ENCODE measurements at regions not wholly inside any gene's neighbourhood (a gene's known extent, or its start where the extent isn't known, plus 50 kb on each side); places are given as distances from the start of the nearest gene placed in this dataset.
"Not testable (repeated sequence)": the region's sequence is repeated elsewhere in the genome, so short reads cannot be mapped to it uniquely, and the experiment has no call there.

- CTCF ChIA-PET, POLR2A ChIA-PET: not testable (repeated sequence)
Observed at GRCh38 chr7:84880326-84880997, 306.4 kb downstream of the SEMA3D start.

- CTCF ChIA-PET, result no interaction called here
- POLR2A ChIA-PET, result no interaction called here
Observed at GRCh38 chr7:84879570-84880325, 307.1 kb downstream of the SEMA3D start.

GRCh38 chr7:84877943-84878570, 308.8 kb downstream of the SEMA3D start:
- CTCF ChIA-PET, result interaction anchor here (0.5 kb wide), 1 partner anchor 9 kb away, joined by 3 read pairs; no protein-coding TSS in a partner anchor
- POLR2A ChIA-PET, result no interaction called here

- ChIA-PET CTCF (no interaction called here), POLR2A (no interaction called here)
Observed at GRCh38 chr7:84876061-84876821, 310.6 kb downstream of the SEMA3D start.

- POLR2A ChIA-PET, result no interaction called here
Observed at GRCh38 chr7:84865560-84865959, 321.3 kb downstream of the SEMA3D start.

GRCh38 chr7:84857336-84857735, 329.5 kb downstream of the SEMA3D start:
- POLR2A ChIA-PET, result no interaction called here
- CTCF ChIA-PET, result no interaction called here

More at GRCh38 chr7:84865560-84865959, 321.3 kb downstream of the SEMA3D start:
- CTCF ChIA-PET, result no interaction called here

- ChIA-PET POLR2A (no interaction called here), CTCF (no interaction called here)
Observed at GRCh38 chr7:84855758-84856157, 331.1 kb downstream of the SEMA3D start.

GRCh38 chr7:84848974-84849372, 337.9 kb downstream of the SEMA3D start:
- POLR2A ChIA-PET, CTCF ChIA-PET: not testable (repeated sequence)

GRCh38 chr7:84848219-84848973, 338.5 kb downstream of the SEMA3D start:
- ChIA-PET POLR2A (no interaction called here), CTCF (interaction anchor here (0.6 kb wide), 1 partner anchor 19 kb away, joined by 3 read pairs; no protein-coding TSS in a partner anchor)

GRCh38 chr7:84847790-84848189, 339.1 kb downstream of the SEMA3D start:
- POLR2A ChIA-PET, result no interaction called here

GRCh38 chr7:84847038-84847437, 339.8 kb downstream of the SEMA3D start:
- ChIA-PET CTCF (no interaction called here), POLR2A (no interaction called here)

More at GRCh38 chr7:84847790-84848189, 339.1 kb downstream of the SEMA3D start:
- CTCF ChIA-PET, result interaction anchor here (0.6 kb wide), 1 partner anchor 18 kb away, joined by 3 read pairs; no protein-coding TSS in a partner anchor

GRCh38 chr7:84845971-84846370, 340.9 kb downstream of the SEMA3D start:
- ChIA-PET POLR2A (no interaction called here), CTCF (no interaction called here)

GRCh38 chr7:84844771-84845170, 342.1 kb downstream of the SEMA3D start:
- CTCF ChIA-PET, result no interaction called here
- POLR2A ChIA-PET, result no interaction called here

- POLR2A ChIA-PET, result no interaction called here
- CTCF ChIA-PET, result no interaction called here
Observed at GRCh38 chr7:84841809-84842208, 345.0 kb downstream of the SEMA3D start.

- CTCF ChIA-PET, result no interaction called here
- POLR2A ChIA-PET, result no interaction called here
Observed at GRCh38 chr7:84838857-84839256, 348.0 kb downstream of the SEMA3D start.

GRCh38 chr7:84837405-84837804, 349.5 kb downstream of the SEMA3D start:
- CTCF ChIA-PET, result no interaction called here
- POLR2A ChIA-PET, result no interaction called here

GRCh38 chr7:84829719-84830118, 357.1 kb downstream of the SEMA3D start:
- CTCF ChIA-PET, result interaction anchor here (0.7 kb wide), 1 partner anchor 19 kb away, joined by 3 read pairs; no protein-coding TSS in a partner anchor
- POLR2A ChIA-PET, result no interaction called here

- CTCF ChIA-PET, result no interaction called here
- POLR2A ChIA-PET, result no interaction called here
Observed at GRCh38 chr7:84824057-84824651, 362.7 kb downstream of the SEMA3D start.

- CTCF ChIA-PET, result no interaction called here
- POLR2A ChIA-PET, result no interaction called here
Observed at GRCh38 chr7:84823530-84823929, 363.3 kb downstream of the SEMA3D start.

Measured in activated CD8-positive, alpha-beta memory T cell treated with anti-CD3 and anti-CD28 coated beads for 36 hours (primary cell).